Epithelial cell of proximal tubule (primary cell): ENCODE measurements at regions not wholly inside any gene's neighbourhood (a gene's known extent, or its start where the extent isn't known, plus 50 kb on each side); places are given as distances from the start of the nearest gene placed in this dataset.
"Not testable (repeated sequence)": the region's sequence is repeated elsewhere in the genome, so short reads cannot be mapped to it uniquely, and the experiment has no call there.

Source experiments
- DNase-seq: peaks from one replicate; pipeline ENCODE4 v3.0.0-alpha.2; 2011; ENCODE audit warnings: low read depth
- H3K4me3 ChIP-seq: 2 replicates; pipeline ENCODE4 v1.5.1; 2011; ENCODE audit warnings: low read depth, mild to moderate bottlenecking, low read length
- CTCF ChIP-seq: conservative IDR thresholded peaks from 2 replicates; pipeline ENCODE4 v1.5.1; 2012; ENCODE audit warnings: low read depth, mild to moderate bottlenecking, low read length

GRCh38 chr1:187936667-187937066, 1107.9 kb downstream of the PLA2G4A start:
- no peak for DNase-seq
- no peak for TF ChIP-seq CTCF
- no peak overlapping the region for H3K4me3 ChIP-seq

GRCh38 chr1:187938092-187938491, 1109.3 kb downstream of the PLA2G4A start:
- H3K4me3 ChIP-seq: no peak overlapping the region
- DNase-seq: no peak
- TF ChIP-seq CTCF: no peak

- TF ChIP-seq CTCF: no peak
- no peak overlapping the region for H3K4me3 ChIP-seq
- DNase-seq: no peak
These were observed 1114.2 kb downstream of the PLA2G4A start for GRCh38 chr1:187942986-187943385.

- TF ChIP-seq CTCF: no peak
- H3K4me3 ChIP-seq: no peak overlapping the region
- no peak for DNase-seq
These were observed 1115.1 kb downstream of the PLA2G4A start for GRCh38 chr1:187943606-187944403.

- DNase-seq, H3K4me3 ChIP-seq: not testable (repeated sequence)
These were observed 1117.9 kb downstream of the PLA2G4A start for GRCh38 chr1:187946661-187947060.

GRCh38 chr1:187947359-187947758, 1118.6 kb downstream of the PLA2G4A start:
- no peak for DNase-seq
- H3K4me3 ChIP-seq: no peak overlapping the region
- TF ChIP-seq CTCF: no peak

- no peak for DNase-seq
- no peak for TF ChIP-seq CTCF
- H3K4me3 ChIP-seq: no peak overlapping the region
These were observed 1119.5 kb downstream of the PLA2G4A start for GRCh38 chr1:187948170-187948794.
